Transverse colon (tissue), 3 donors: ENCODE measurements at regions not wholly inside any gene's neighbourhood (a gene's known extent, or its start where the extent isn't known, plus 50 kb on each side); places are given as distances from the start of the nearest gene placed in this dataset.

Experiments used
- CTCF ChIP-seq, 5 experiments: fragments of 200-600 bp in 3 of 5; fragments of 450-650 bp in 2 of 5; sonication (generic) in 3 of 5; IDR thresholded peaks; 1 replicate in 2 of 5; 2 replicates in 3 of 5; pipeline ENCODE4 v1.5.1; 2016 to 2017; ENCODE audit warnings: antibody characterized with exemption in 5 of 5, inconsistent platforms in 3 of 5, mild to moderate bottlenecking in 2 of 5, moderate library complexity in 1 of 5
- EP300 ChIP-seq: sonication (generic); formaldehyde crosslinking; IDR thresholded peaks from one replicate; pipeline ENCODE4 v1.6.1; 2017; ENCODE audit warnings: antibody characterized with exemption, low read depth
- POLR2A ChIP-seq: fragments of 450-650 bp; IDR thresholded peaks from one replicate; pipeline ENCODE4 v1.6.1; 2016; ENCODE audit warnings: antibody characterized with exemption, mild to moderate bottlenecking, moderate library complexity

GRCh38 chrX:10986616-10987015 lies 124.5 kb upstream of the HCCS start:
- TF ChIP-seq CTCF (IDR thresholded peaks at IDR 0.05): no peak
- no peak for TF ChIP-seq POLR2A
- TF ChIP-seq EP300: no peak
